A549 (cell line): ENCODE measurements at regions not wholly inside any gene's neighbourhood (a gene's known extent, or its start where the extent isn't known, plus 50 kb on each side); places are given as distances from the start of the nearest gene placed in this dataset.

ENCODE experiments used
- BCL3 ChIP-seq: fragments of >200 bp; sonication (Bioruptor Twin); formaldehyde crosslinking; IDR thresholded peaks from 3 replicates; pipeline ENCODE4 v1.6.1; 2016
- CEBPB ChIP-seq, 2 experiments: fragments of >200 bp in 1 of 2; sonication (Bioruptor Twin) in 1 of 2; formaldehyde crosslinking in 1 of 2; IDR thresholded peaks; 2 replicates each; pipeline ENCODE4 v1.6.1; 2012 to 2016
- CTCF ChIP-seq: fragments of >200 bp; sonication (Bioruptor Twin); formaldehyde crosslinking; IDR thresholded peaks from 3 replicates; pipeline ENCODE4 v1.5.1; 2016
- EP300 ChIP-seq, 2 experiments: fragments of >200 bp; sonication (Bioruptor Twin); formaldehyde crosslinking; IDR thresholded peaks; 2 replicates in 1 of 2; 3 replicates in 1 of 2; pipeline ENCODE4 v1.6.1; 2016 to 2017
- FOSL2 ChIP-seq, 2 experiments: fragments of 450-650 bp in 1 of 2; fragments of >200 bp in 1 of 2; sonication (Bioruptor Twin) in 1 of 2; formaldehyde crosslinking; IDR thresholded peaks; 2 replicates each; pipeline versions ENCODE4 v1.5.0 to v1.6.1; 2016 to 2020; ENCODE audit warnings: mild to moderate bottlenecking in 1 of 2, moderate library complexity in 1 of 2
- MYC ChIP-seq: IDR thresholded peaks from 2 replicates; pipeline ENCODE4 v1.6.1; 2012; ENCODE audit warnings: mild to moderate bottlenecking, inconsistent platforms, low read length, improper control_type of control experiment, borderline replicate concordance
- NFE2L2 ChIP-seq: fragments of 150-350 bp; conservative IDR thresholded peaks from 2 replicates; pipeline ENCODE4 v1.6.1; 2014; ENCODE audit warnings: low read length
- NR3C1 ChIP-seq: fragments of >200 bp; sonication (Bioruptor Twin); formaldehyde crosslinking; IDR thresholded peaks from 3 replicates; pipeline ENCODE4 v1.6.1; 2017
- PHF8 ChIP-seq: fragments of 200-600 bp; sonication (generic); IDR thresholded peaks from 2 replicates; pipeline ENCODE4 v1.6.1; 2016; ENCODE audit warnings: low read depth, mild to moderate bottlenecking, antibody characterized with exemption, moderate library complexity, borderline replicate concordance
- POLR2A ChIP-seq: IDR thresholded peaks from 2 replicates; pipeline ENCODE4 v1.6.1; 2012; ENCODE audit warnings: mild to moderate bottlenecking, low read length
- RAD21 ChIP-seq, 2 experiments: fragments of >200 bp in 1 of 2; sonication (Bioruptor Twin) in 1 of 2; formaldehyde crosslinking in 1 of 2; IDR thresholded peaks in 1 of 2; conservative IDR thresholded peaks in 1 of 2; 2 replicates in 1 of 2; 3 replicates in 1 of 2; pipeline ENCODE4 v1.6.1; 2012 to 2018; ENCODE audit warnings: inconsistent platforms in 1 of 2
- RNF2 ChIP-seq: fragments of 200-600 bp; sonication (generic); IDR thresholded peaks from 2 replicates; pipeline ENCODE4 v1.6.1; 2016; ENCODE audit warnings: low read depth, mild to moderate bottlenecking, antibody characterized with exemption, moderate library complexity, borderline replicate concordance
- TP53 ChIP-seq: fragments of 250-450 bp; sonication (Bioruptor Pico); IDR thresholded peaks from 2 replicates; pipeline ENCODE4 v1.5.0; 2021; ENCODE audit warnings: mild to moderate bottlenecking, moderate library complexity

GRCh38 chr4:165631912-165632311, 241.1 kb upstream of the TLL1 start:
- TF ChIP-seq NFE2L2 (no peak), NR3C1 (no peak), CTCF (no peak), RAD21 (conservative IDR thresholded peaks at IDR 0.05 in 1 of 2, IDR thresholded peaks at IDR 0.05 in 1 of 2) (no peak), FOSL2 (IDR thresholded peaks at IDR 0.05) (no peak), FOSL2 (CRISPR knock-in tag; IDR thresholded peaks at IDR 0.05) (no peak), PHF8 (no peak), TP53 (CRISPR knock-in tag) (no peak), POLR2A (no peak), BCL3 (no peak), CEBPB (IDR thresholded peaks at IDR 0.05) (no peak), MYC (no peak), RNF2 (no peak), EP300 (IDR thresholded peaks at IDR 0.05) (no peak)
